Heart left ventricle (tissue), 16 donors: ENCODE measurements at regions not wholly inside any gene's neighbourhood (a gene's known extent, or its start where the extent isn't known, plus 50 kb on each side); places are given as distances from the start of the nearest gene placed in this dataset.

Experiments
- ATAC-seq, 4 donors: fragments of 200-7000 bp; cut with Tn5 transposase; one replicate each; pipeline ENCODE4 v1.9.1; 2020 to 2022; ENCODE audit warnings: moderate library complexity in 4 of 4, mild to moderate bottlenecking in 3 of 4, moderate number of reproducible peaks in 1 of 4
- DNase-seq, 5 donors: peaks; one replicate each; pipeline ENCODE4 v3.0.0-alpha.2; 2020
- H3K27ac ChIP-seq, 12 donors: fragments of 200-600 bp; sonication (generic) in 4 of 12; one replicate each; pipeline versions ENCODE4 v1.5.0 to v1.8.0; 2016 to 2022; ENCODE audit warnings: mild to moderate bottlenecking in 2 of 12
- H3K27me3 ChIP-seq, 9 donors: fragments of 200-600 bp; sonication (generic) in 2 of 9; one replicate each; pipeline versions ENCODE4 v1.5.1 to v1.8.0; 2016 to 2022; ENCODE audit warnings: mild to moderate bottlenecking in 3 of 9
- H3K36me3 ChIP-seq, 9 donors: fragments of 200-600 bp; sonication (generic) in 2 of 9; one replicate each; pipeline versions ENCODE4 v1.5.0 to v1.8.0; 2018 to 2022; ENCODE audit warnings: mild to moderate bottlenecking in 2 of 9
- H3K4me1 ChIP-seq, 12 donors: fragments of 200-600 bp; sonication (generic) in 4 of 12; one replicate each; pipeline versions ENCODE4 v1.5.0 to v1.8.0; 2016 to 2022; ENCODE audit warnings: mild to moderate bottlenecking in 3 of 12
- H3K4me3 ChIP-seq, 12 donors: fragments of 200-600 bp; sonication (generic) in 4 of 12; one replicate each; pipeline versions ENCODE4 v1.5.0 to v1.8.0; 2017 to 2022; ENCODE audit warnings: mild to moderate bottlenecking in 9 of 12, moderate library complexity in 4 of 12
- H3K9me3 ChIP-seq, 12 donors: fragments of 200-600 bp; sonication (generic) in 4 of 12; one replicate each; pipeline versions ENCODE4 v1.5.0 to v1.8.0; 2016 to 2022; ENCODE audit warnings: mild to moderate bottlenecking in 1 of 12
- POLR2A ChIP-seq, 2 donors: fragments of 450-650 bp; IDR thresholded peaks; one replicate each; pipeline ENCODE4 v1.6.1; 2017; ENCODE audit warnings: antibody characterized with exemption in 2 of 2, mild to moderate bottlenecking in 2 of 2, moderate library complexity in 2 of 2
- WGBS, 4 donors: extraction: QIAGEN DNeasy Blood & Tissue Kit in 2 of 4; methylation state at CpG; one replicate each; pipeline versions ENCODE4 v1.1.5 to v1.1.7; 2013 to 2018; 5-methylcytosine and 5-hydroxymethylcytosine counted together
- intact Hi-C, 10 donors: fragments of 100-400 bp; cut with DNase I; formaldehyde crosslinking; loops; one replicate each; pipeline versions ENCODE4 v1.11.1 to v1.14.2; 2022
- TF ChIP-seq, protein P1 (sequence below), 12 donors: fragments of 200-600 bp; sonication (generic) in 4 of 12; IDR thresholded peaks; one replicate each; pipeline versions ENCODE4 v1.5.0 to v1.8.0; 2018 to 2022; ENCODE audit warnings: antibody characterized with exemption in 12 of 12, mild to moderate bottlenecking in 5 of 12
- donor health status: ischemic (EF 13 %, LVEDD 7.1; RV severe dilation, severe dysfunction).
- donor health status: healthy with polysubstance abuse.
- donor health status: DM: no; HTN: yes; CAD: no.
- donor health status: DM: no; HTN: no; CAD: no.
- donor health status: ischemic (EF 25% LVEDD 6.9; RV normal size, moderate dysfunction).
- donor health status: ischemic (EF 25% LVEDD 5.7; RV mildly dilated, moderate dysfunction).
- donor health status: healthy.
- donor health status: DM: yes; HTN: yes; CAD: no.
- donor health status: ischemic (EF 35%, LVEDD 5.7; RV mildly dilated, moderate dysfunction).
- donor health status: nonischemic (EF 11% LVEDD 7.7; RV severe dilation, severe dysfunction).
- donor health status: DM: yes; HTN: yes; CAD: no.
- donor health status: PGD.
- donor health status: ischemic (EF 29% LVEDD 5.4; RV normal size, mild dysfunction).
- donor health status: nonischemic (EF 23%, LVEDD 6.1; RV moderate dilation, normal function).

DNA sequence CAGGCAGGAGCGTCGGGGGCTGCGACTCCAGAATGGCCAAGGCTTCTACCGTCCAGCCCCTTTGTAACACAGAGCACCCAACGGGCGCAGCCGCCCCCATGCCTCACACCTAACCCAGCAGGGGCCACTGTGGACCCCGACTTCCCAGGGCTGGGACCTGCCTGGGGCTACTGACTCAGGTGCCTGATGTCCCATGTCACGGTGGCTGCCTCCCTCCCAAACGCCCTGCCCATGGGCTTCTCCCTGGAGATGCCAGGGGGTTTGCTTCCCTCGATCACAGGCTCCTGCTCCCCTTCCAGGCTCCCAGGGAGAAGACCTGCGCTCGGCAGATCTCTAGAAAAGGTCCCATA is 84.0 kb downstream of the MYEOV start:
- DNase-seq: peak in 2 of 5 donors; percentile 4 to 10
- Histone ChIP-seq H3K36me3 (no peaks in the 10 kb centered on the region), H3K4me1 (peaks cover 0 to 8% (median 0%) of the 10 kb centered on the region in 12 donors), H3K4me3 (no peak overlapping the region), H3K9me3 (no peaks in the 10 kb centered on the region), H3K27me3 (no peaks in the 10 kb centered on the region), H3K27ac (no peak overlapping the region)
- WGBS, 4 donors: 83 to 88% (median 86%) methylated on average over 12 to 13 of the region's 13 CpGs
- TF ChIP-seq POLR2A (IDR thresholded peaks at IDR 0.05): no peak
- TF ChIP-seq, protein P1, sequence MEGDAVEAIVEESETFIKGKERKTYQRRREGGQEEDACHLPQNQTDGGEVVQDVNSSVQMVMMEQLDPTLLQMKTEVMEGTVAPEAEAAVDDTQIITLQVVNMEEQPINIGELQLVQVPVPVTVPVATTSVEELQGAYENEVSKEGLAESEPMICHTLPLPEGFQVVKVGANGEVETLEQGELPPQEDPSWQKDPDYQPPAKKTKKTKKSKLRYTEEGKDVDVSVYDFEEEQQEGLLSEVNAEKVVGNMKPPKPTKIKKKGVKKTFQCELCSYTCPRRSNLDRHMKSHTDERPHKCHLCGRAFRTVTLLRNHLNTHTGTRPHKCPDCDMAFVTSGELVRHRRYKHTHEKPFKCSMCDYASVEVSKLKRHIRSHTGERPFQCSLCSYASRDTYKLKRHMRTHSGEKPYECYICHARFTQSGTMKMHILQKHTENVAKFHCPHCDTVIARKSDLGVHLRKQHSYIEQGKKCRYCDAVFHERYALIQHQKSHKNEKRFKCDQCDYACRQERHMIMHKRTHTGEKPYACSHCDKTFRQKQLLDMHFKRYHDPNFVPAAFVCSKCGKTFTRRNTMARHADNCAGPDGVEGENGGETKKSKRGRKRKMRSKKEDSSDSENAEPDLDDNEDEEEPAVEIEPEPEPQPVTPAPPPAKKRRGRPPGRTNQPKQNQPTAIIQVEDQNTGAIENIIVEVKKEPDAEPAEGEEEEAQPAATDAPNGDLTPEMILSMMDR (IDR thresholded peaks at IDR 0.05): no peak
- no peak for ATAC-seq
- intact Hi-C loops: no loop called here

DNA sequence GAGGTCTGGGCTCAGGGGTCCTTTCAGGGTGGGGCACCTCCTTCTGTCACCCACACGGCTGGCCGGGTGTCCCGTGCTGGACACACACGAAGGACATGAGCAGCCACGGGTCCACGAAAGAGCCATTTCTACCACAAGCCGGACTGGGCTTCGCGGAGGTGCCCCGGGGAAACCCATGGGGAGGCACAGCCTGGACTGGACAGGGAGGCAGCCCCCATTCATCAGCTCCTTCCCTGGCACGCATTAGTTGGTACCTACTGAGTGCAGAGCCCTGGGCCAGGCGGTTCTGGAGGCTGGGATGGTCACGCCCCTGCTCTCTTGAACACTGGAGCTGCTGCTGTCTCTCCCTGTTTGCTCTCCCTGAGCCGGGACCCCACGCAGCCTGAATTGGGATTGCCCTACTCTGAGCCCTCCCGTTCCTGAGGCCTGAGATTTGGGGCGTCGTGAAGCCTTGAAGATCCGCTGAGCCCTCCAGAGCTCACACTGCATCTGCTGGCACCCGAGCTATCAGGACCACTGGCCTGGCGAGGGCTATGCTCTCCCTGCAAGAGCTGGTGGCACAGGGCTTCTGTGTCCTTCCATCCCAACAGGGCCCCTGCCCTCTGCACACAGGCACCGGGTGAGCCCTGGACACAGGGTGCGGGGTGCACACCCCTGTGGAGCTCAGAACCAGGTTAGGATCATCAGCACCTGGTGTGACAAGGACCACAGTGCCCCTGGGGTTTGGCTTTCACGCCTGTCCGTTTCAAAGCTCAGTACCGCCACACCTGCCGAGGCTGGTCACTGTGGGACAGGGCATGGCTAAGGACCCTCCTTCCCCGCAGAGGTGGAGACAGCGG is 84.6 kb downstream of the MYEOV start:
- Histone ChIP-seq H3K27me3 (no peaks in the 10 kb centered on the region), H3K9me3 (no peaks in the 10 kb centered on the region), H3K36me3 (no peaks in the 10 kb centered on the region), H3K4me1 (peaks cover 0 to 8% (median 0%) of the 10 kb centered on the region in 12 donors), H3K4me3 (no peak overlapping the region), H3K27ac (no peak overlapping the region)
- no peak for TF ChIP-seq POLR2A (IDR thresholded peaks at IDR 0.05)
- TF ChIP-seq, protein P1 (IDR thresholded peaks at IDR 0.05): no peak
- WGBS, 4 donors: 78 to 86% (median 85%) methylated on average over 19 to 29 of the region's 29 CpGs
- ATAC-seq (no peak), DNase-seq (peak in 1 of 5 donors; percentile 21)
- intact Hi-C loops: no loop called here

DNA sequence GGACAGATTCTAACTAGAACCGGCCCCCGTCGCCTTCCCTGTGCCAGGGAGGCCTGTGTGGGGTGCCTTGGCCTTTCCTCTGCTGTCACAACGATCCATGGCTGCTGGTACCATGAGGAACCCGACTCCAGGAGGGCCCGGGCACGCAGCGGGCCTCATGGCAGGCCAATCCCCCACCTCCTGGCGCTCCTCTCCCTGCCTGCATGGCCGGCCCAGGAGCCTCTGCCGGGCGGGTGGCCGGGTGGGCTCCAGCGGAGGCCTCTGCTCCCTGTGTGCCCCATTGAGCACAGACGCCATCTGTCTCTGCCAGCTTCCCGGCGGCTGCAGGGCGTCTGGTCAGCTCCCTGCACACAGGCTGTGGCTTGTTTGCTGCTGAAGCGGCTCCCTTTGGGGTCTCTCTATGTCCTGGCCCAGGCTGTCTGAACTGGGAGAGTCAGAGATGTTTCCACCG is 86.5 kb downstream of the MYEOV start:
- H3K9me3 ChIP-seq: no peaks in the 10 kb centered on the region
- DNase-seq (peak in 2 of 5 donors; percentile 11 to 13), ATAC-seq (no peak)
- intact Hi-C loops: no loop called here
- no peaks in the 10 kb centered on the region for H3K27me3 ChIP-seq
- peaks cover 0 to 7% (median 0%) of the 10 kb centered on the region in 12 donors for H3K4me1 ChIP-seq
- TF ChIP-seq POLR2A (IDR thresholded peaks at IDR 0.05): no peak
- TF ChIP-seq, protein P1 (IDR thresholded peaks at IDR 0.05): no peak
- no peak overlapping the region for H3K4me3 ChIP-seq
- H3K36me3 ChIP-seq: no peaks in the 10 kb centered on the region
- 84 to 90% (median 89%) methylated on average over 11 to 20 of the region's 20 CpGs for WGBS, 4 donors
- no peak overlapping the region for H3K27ac ChIP-seq

GRCh38 chr11:69380921-69381581 is 87.1 kb downstream of the MYEOV start:
- H3K4me3 ChIP-seq: no peak overlapping the region
- TF ChIP-seq POLR2A (IDR thresholded peaks at IDR 0.05): no peak
- TF ChIP-seq, protein P1 (IDR thresholded peaks at IDR 0.05): no peak
- H3K4me1 ChIP-seq: peaks cover 0 to 7% (median 0%) of the 10 kb centered on the region in 12 donors
- H3K36me3 ChIP-seq: no peaks in the 10 kb centered on the region
- ATAC-seq: no peak
- no peaks in the 10 kb centered on the region for H3K9me3 ChIP-seq
- 88 to 96% (median 96%) methylated on average over 7 to 10 of the region's 10 CpGs for WGBS, 4 donors
- H3K27ac ChIP-seq: no peak overlapping the region
- H3K27me3 ChIP-seq: no peaks in the 10 kb centered on the region
- DNase-seq: peak in 2 of 5 donors; percentile 13 to 21
- intact Hi-C loops: no loop called here
